NCI-H2081 treated with DMSO at 0.1 percent for 48 hours (cell line): ENCODE measurements at regions not wholly inside any gene's neighbourhood (a gene's known extent, or its start where the extent isn't known, plus 50 kb on each side); places are given as distances from the start of the nearest gene placed in this dataset.

Source experiments
- DNase-seq: peaks from one replicate; lab custom pipeline; 2025; lab: John Stamatoyannopoulos, UW

- DNase-seq = no peak
Measured at GRCh38 chr1:47554082-47554481, 116.2 kb downstream of the FOXD2 start.

GRCh38 chr1:47554901-47555300 lies 117.1 kb downstream of the FOXD2 start:
- DNase-seq = no peak

GRCh38 chr1:47555306-47555705 lies 117.5 kb downstream of the FOXD2 start:
- no peak for DNase-seq

GRCh38 chr1:47555841-47556560 lies 118.2 kb downstream of the FOXD2 start:
- DNase-seq = no peak

GRCh38 chr1:47557066-47557465 lies 119.2 kb downstream of the FOXD2 start:
- no peak for DNase-seq

- DNase-seq = peak; percentile 10
Measured at GRCh38 chr1:47558601-47559593, 121.1 kb downstream of the FOXD2 start.

- DNase-seq = no peak
Measured at GRCh38 chr1:47559944-47560695, 122.3 kb downstream of the FOXD2 start.

GRCh38 chr1:47561523-47562007 lies 123.7 kb downstream of the FOXD2 start:
- no peak for DNase-seq

GRCh38 chr1:47562147-47562546 lies 124.3 kb downstream of the FOXD2 start:
- no peak for DNase-seq

GRCh38 chr1:47562799-47563198 lies 125.0 kb downstream of the FOXD2 start:
- DNase-seq = no peak

GRCh38 chr1:47563201-47563600 lies 125.4 kb downstream of the FOXD2 start:
- DNase-seq = no peak

- DNase-seq = no peak
Measured at GRCh38 chr1:47564570-47564969, 126.7 kb downstream of the FOXD2 start.

- no peak for DNase-seq
Measured at GRCh38 chr1:47565092-47565491, 127.2 kb downstream of the FOXD2 start.

- DNase-seq = no peak
Measured at GRCh38 chr1:47565676-47566075, 127.8 kb downstream of the FOXD2 start.

- DNase-seq = no peak
Measured at GRCh38 chr1:47568763-47569162, 130.9 kb downstream of the FOXD2 start.

GRCh38 chr1:47569261-47569660 lies 131.4 kb downstream of the FOXD2 start:
- DNase-seq = no peak

- DNase-seq = no peak
Measured at GRCh38 chr1:47569681-47570470, 132.0 kb downstream of the FOXD2 start.

GRCh38 chr1:47571161-47571560 lies 133.3 kb downstream of the FOXD2 start:
- no peak for DNase-seq

GRCh38 chr1:47571952-47572351 lies 134.1 kb downstream of the FOXD2 start:
- no peak for DNase-seq

- DNase-seq = no peak
Measured at GRCh38 chr1:47572731-47573430, 135.0 kb downstream of the FOXD2 start.
